ENCODE measurements at regions not wholly inside any gene's neighbourhood (a gene's known extent, or its start where the extent isn't known, plus 50 kb on each side); places are given as distances from the start of the nearest gene placed in this dataset.

GRCh38 chr11:47907499-47907898 lies 59.3 kb upstream of the NUP160 start:
- no peak for TF ChIP-seq CTCF (IDR thresholded peaks at IDR 0.05; ENCODE audit: low read depth, low read length)
- no peak for TF ChIP-seq MYC (IDR thresholded peaks at IDR 0.05; ENCODE audit: low read depth, low read length)
- no peak for TF ChIP-seq POLR2A (IDR thresholded peaks at IDR 0.05; ENCODE audit: extremely low read depth, insufficient read length)

Measured in NB4 (cell line).